SU-DHL-6 (cell line): ENCODE measurements at regions not wholly inside any gene's neighbourhood (a gene's known extent, or its start where the extent isn't known, plus 50 kb on each side); places are given as distances from the start of the nearest gene placed in this dataset.

Experiments used
- H2AFZ ChIP-seq: fragments of 200-600 bp; sonication (generic); 2 replicates; pipeline ENCODE4 v1.6.1; 2014; ENCODE audit warnings: low read depth, mild to moderate bottlenecking, moderate library complexity, mixed read lengths, antibody characterized with exemption, low read length; ENCODE audit not compliant: severe bottlenecking
- H3F3A ChIP-seq: fragments of 200-600 bp; shearing (Covaris generic); 2 replicates; pipeline ENCODE4 v1.6.0; 2016; ENCODE audit warnings: antibody characterized with exemption, mild to moderate bottlenecking; ENCODE audit not compliant: insufficient read depth
- H3K27ac ChIP-seq: fragments of 200-600 bp; sonication (generic); 2 replicates; pipeline ENCODE4 v1.5.1; 2016; ENCODE audit warnings: low read depth, mild to moderate bottlenecking, low read length, moderate library complexity, mixed read lengths
- H3K27me3 ChIP-seq: fragments of 200-600 bp; sonication (generic), shearing (Covaris generic); 2 replicates; pipeline ENCODE4 v1.6.0; 2014; ENCODE audit warnings: mild to moderate bottlenecking, low read length
- H3K36me3 ChIP-seq: fragments of 200-600 bp; sonication (generic); 2 replicates; pipeline ENCODE4 v1.6.1; 2014; ENCODE audit warnings: mild to moderate bottlenecking, low read length, mixed read lengths
- H3K4me2 ChIP-seq: fragments of 300-600, 200-600 bp; shearing (Covaris generic), sonication (generic); 2 replicates; pipeline ENCODE4 v1.6.0; 2014; ENCODE audit warnings: low read length, low read depth, mild to moderate bottlenecking; ENCODE audit not compliant: poor library complexity, severe bottlenecking
- H3K4me3 ChIP-seq: fragments of 200-600 bp; sonication (generic); 2 replicates; pipeline ENCODE4 v1.5.1; 2014; ENCODE audit warnings: antibody characterized with exemption, low read length, mild to moderate bottlenecking, mixed read lengths; ENCODE audit not compliant: insufficient read depth, poor library complexity, severe bottlenecking
- H3K79me2 ChIP-seq: fragments of 200-600 bp; sonication (generic); 2 replicates; pipeline ENCODE4 v1.6.1; 2014; ENCODE audit warnings: mild to moderate bottlenecking, low read length, moderate library complexity; ENCODE audit not compliant: insufficient read depth
- H3K9ac ChIP-seq: fragments of 200-600 bp; sonication (generic); 2 replicates; pipeline ENCODE4 v1.7.0; 2014; ENCODE audit warnings: mild to moderate bottlenecking, low read length
- H3K9me2 ChIP-seq: fragments of 200-600 bp; sonication (generic); replicated peaks from 2 replicates; pipeline ENCODE4 v1.6.1; 2014; ENCODE audit warnings: low read length; ENCODE audit not compliant: insufficient read depth
- H3K9me3 ChIP-seq: fragments of 200-600 bp; sonication (generic); 2 replicates; pipeline ENCODE4 v1.6.1; 2014; ENCODE audit warnings: low read length, mixed read lengths; ENCODE audit not compliant: insufficient read depth
- H4K20me1 ChIP-seq: fragments of 200-600 bp; sonication (generic); 2 replicates; pipeline ENCODE4 v1.6.1; 2014; ENCODE audit warnings: low read depth, mild to moderate bottlenecking, antibody characterized with exemption, low read length, moderate library complexity, mixed read lengths
- EZH2phosphoT487 ChIP-seq: fragments of 200-600 bp; sonication (generic), shearing (Covaris generic); conservative IDR thresholded peaks from 2 replicates; pipeline ENCODE4 v1.6.1; 2018; ENCODE audit warnings: mild to moderate bottlenecking, antibody characterized with exemption, low read length, moderate library complexity, mixed read lengths
- TF ChIP-seq, protein P1 (sequence below): fragments of 200-600 bp; sonication (generic); IDR thresholded peaks from one replicate; pipeline ENCODE4 v1.5.1; 2017; ENCODE audit warnings: antibody characterized with exemption, mild to moderate bottlenecking, low read length, moderate library complexity; ENCODE audit not compliant: insufficient read depth, poor library complexity, severe bottlenecking

DNA sequence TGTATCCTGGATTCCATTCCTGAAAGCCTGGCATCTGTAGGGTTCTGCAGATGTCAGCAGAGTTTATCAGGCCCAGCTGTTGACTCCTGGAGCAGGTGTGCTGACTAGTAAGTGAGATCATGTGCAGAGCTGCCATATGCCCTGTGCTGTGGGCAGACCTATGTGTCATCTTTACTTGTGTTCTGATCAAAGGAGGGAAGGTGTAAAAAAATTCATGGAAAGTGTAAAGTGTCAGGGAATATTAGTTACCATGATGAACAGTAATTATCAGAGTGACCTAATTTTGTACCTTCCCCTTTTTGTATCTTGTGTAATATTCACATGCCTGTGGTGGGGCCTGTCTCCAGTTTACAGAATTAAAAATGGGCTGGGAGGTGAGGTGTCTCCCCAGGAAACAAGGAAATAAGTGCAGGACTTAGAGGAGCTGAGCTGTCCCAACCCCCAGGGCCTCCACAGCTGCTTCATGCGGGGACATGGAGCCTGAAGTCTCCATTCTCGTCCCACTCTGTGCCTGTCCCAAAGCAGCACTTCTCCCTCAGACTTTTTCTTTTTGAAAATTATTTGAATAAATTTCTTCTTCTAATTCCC is 148.2 kb upstream of the GGTLC1 start:
- TF ChIP-seq EZH2phosphoT487, result no peak
- TF ChIP-seq, protein P1, sequence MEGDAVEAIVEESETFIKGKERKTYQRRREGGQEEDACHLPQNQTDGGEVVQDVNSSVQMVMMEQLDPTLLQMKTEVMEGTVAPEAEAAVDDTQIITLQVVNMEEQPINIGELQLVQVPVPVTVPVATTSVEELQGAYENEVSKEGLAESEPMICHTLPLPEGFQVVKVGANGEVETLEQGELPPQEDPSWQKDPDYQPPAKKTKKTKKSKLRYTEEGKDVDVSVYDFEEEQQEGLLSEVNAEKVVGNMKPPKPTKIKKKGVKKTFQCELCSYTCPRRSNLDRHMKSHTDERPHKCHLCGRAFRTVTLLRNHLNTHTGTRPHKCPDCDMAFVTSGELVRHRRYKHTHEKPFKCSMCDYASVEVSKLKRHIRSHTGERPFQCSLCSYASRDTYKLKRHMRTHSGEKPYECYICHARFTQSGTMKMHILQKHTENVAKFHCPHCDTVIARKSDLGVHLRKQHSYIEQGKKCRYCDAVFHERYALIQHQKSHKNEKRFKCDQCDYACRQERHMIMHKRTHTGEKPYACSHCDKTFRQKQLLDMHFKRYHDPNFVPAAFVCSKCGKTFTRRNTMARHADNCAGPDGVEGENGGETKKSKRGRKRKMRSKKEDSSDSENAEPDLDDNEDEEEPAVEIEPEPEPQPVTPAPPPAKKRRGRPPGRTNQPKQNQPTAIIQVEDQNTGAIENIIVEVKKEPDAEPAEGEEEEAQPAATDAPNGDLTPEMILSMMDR, result no peak

DNA sequence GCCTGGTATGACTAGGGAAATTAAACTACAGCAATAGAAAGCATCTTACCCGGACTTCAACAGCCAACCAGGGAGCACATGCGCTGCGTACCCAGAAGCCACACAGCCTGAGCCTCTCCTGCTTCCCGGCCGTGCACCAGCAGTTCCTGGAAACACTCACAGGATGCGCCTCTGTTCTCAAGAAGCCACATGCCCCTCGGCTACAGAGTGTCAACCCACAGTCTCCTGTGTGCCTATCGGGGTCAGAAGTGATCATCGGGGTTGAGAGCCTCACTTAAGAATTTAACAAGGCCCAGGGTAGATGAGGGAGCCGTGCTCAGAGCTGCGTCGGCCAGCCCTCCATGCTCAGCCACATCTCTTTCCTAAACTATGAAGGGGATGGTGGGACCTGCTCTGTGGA is 147.2 kb upstream of the GGTLC1 start:
- Histone ChIP-seq H2AFZ (no peak overlapping the region), H3K9me2 (no peaks in the 10 kb centered on the region), H3K4me3 (no peak overlapping the region), H3K27me3 (no peaks in the 10 kb centered on the region), H3K36me3 (no peaks in the 10 kb centered on the region), H3K79me2 (no peaks in the 10 kb centered on the region), H3K9me3 (peaks cover 2% of the 10 kb centered on the region; the same call in 1 of the 2 replicates), H3K4me2 (no peak overlapping the region), H3K27ac (no peak overlapping the region), H4K20me1 (no peaks in the 10 kb centered on the region), H3K9ac (no peak overlapping the region), H3F3A (no peaks in the 10 kb centered on the region)
- TF ChIP-seq, protein P1, result no peak
- no peak for TF ChIP-seq EZH2phosphoT487

More for the DNA sequence above, 148.2 kb upstream of the GGTLC1 start:
- Histone ChIP-seq H3K4me3 (no peak overlapping the region), H3K9ac (no peak overlapping the region), H3K9me2 (no peaks in the 10 kb centered on the region), H3K27me3 (no peaks in the 10 kb centered on the region), H3K27ac (no peak overlapping the region), H3K79me2 (no peaks in the 10 kb centered on the region), H3K4me2 (no peak overlapping the region), H3K9me3 (peaks cover 9% of the 10 kb centered on the region; the same call in 1 of the 2 replicates), H3F3A (no peaks in the 10 kb centered on the region), H2AFZ (no peak overlapping the region), H3K36me3 (no peaks in the 10 kb centered on the region), H4K20me1 (no peaks in the 10 kb centered on the region)

DNA sequence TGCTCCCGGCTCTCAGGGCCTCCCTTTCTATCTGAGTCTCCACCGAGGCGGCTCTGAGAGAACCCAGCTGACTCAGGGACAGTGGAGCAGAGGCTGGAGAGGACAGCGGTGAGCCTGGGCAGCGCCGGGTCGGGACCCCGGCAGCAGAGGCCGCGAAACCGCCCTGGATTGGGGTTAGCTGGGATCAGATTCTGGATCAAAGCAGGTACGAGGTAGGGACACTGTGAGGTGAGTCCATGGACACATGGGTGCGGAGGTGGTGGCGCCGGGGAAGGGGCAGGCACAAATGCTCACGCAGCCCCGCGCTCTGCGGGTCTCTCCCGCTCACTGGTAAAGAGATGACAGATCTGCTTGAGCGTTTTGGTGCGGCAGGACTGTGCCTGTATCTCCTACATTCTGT is 146.4 kb upstream of the GGTLC1 start:
- H3K4me3 ChIP-seq, result no peak overlapping the region
- H3K79me2 ChIP-seq, result no peaks in the 10 kb centered on the region
- H4K20me1 ChIP-seq, result no peaks in the 10 kb centered on the region
- H3K9ac ChIP-seq, result no peak overlapping the region
- no peaks in the 10 kb centered on the region for H3F3A ChIP-seq
- no peaks in the 10 kb centered on the region for H3K9me2 ChIP-seq
- no peak for TF ChIP-seq EZH2phosphoT487
- TF ChIP-seq, protein P1, result no peak
- H2AFZ ChIP-seq, result no peak overlapping the region
- no peaks in the 10 kb centered on the region for H3K36me3 ChIP-seq
- H3K9me3 ChIP-seq, result no peaks in the 10 kb centered on the region
- no peak overlapping the region for H3K27ac ChIP-seq
- no peak overlapping the region for H3K4me2 ChIP-seq
- H3K27me3 ChIP-seq, result no peaks in the 10 kb centered on the region
